ENCODE measurements at regions not wholly inside any gene's neighbourhood (a gene's known extent, or its start where the extent isn't known, plus 50 kb on each side); places are given as distances from the start of the nearest gene placed in this dataset.

GRCh38 chr6:106735828-106736227 lies 106.5 kb downstream of the QRSL1 start:
- Histone ChIP-seq H3K4me1 (ENCODE audit: control insufficient read depth in 1 of 2, insufficient read depth in 2 of 2, low read length in 2 of 2) (no peaks in the 10 kb centered on the region), H3K9me3 (ENCODE audit: control insufficient read depth in 1 of 2, insufficient read depth in 1 of 2, low read depth in 1 of 2, low read length in 2 of 2) (no peaks in the 10 kb centered on the region), H3K9ac (ENCODE audit: low read length) (no peak overlapping the region), H3K9me2 (ENCODE audit: insufficient read depth) (no peaks in the 10 kb centered on the region), H3K79me2 (ENCODE audit: insufficient read depth, low read length) (no peaks in the 10 kb centered on the region), H3K4me3 (replicated peaks in 1 of 2; ENCODE audit: low read depth in 1 of 2, low read length in 2 of 2) (no peak overlapping the region), H3K36me3 (ENCODE audit: control insufficient read depth in 1 of 2, insufficient read depth in 2 of 2, low read length in 2 of 2) (no peaks in the 10 kb centered on the region), H3K27me3 (ENCODE audit: insufficient read depth, low read length) (no peaks in the 10 kb centered on the region), H3K4me2 (ENCODE audit: low read length) (no peak overlapping the region), H4K20me1 (ENCODE audit: insufficient read depth) (no peaks in the 10 kb centered on the region), H2AFZ (ENCODE audit: low read depth, low read length, poor library complexity, severe bottlenecking) (no peak overlapping the region), H3K27ac (ENCODE audit: low read depth, low read length) (no peak overlapping the region)
- RAD21 ChIA-PET (ENCODE audit: low non-redundant PET in 1 of 2, low total read pairs in 2 of 2, uncharacterized antibody in 2 of 2, unreplicated experiment in 2 of 2): interaction anchor here in 1 of 2 experiments (0.6 kb wide), 1 partner anchor 161 kb away, joined by 3 read pairs; no protein-coding TSS in a partner anchor
- ATAC-seq (no peak), DNase-seq (ENCODE audit: low read depth, low spot score) (no peak)
- CTCF ChIA-PET: no interaction called here
- no peak for TF ChIP-seq JUND (IDR thresholded peaks at IDR 0.05)
- no peak for TF ChIP-seq REST (IDR thresholded peaks at IDR 0.05; ENCODE audit: low read depth)
- no peak for TF ChIP-seq ZFX (IDR thresholded peaks at IDR 0.05)
- TF ChIP-seq SRF (IDR thresholded peaks at IDR 0.05; ENCODE audit: low read depth): no peak
- TF ChIP-seq ZNF274 (IDR thresholded peaks at IDR 0.05; ENCODE audit: low read depth, low read length): no peak
- TF ChIP-seq SP1 (IDR thresholded peaks at IDR 0.05; ENCODE audit: low read depth): no peak
- no peak for TF ChIP-seq TCF7L2 (IDR thresholded peaks at IDR 0.05; ENCODE audit: borderline replicate concordance, extremely low read depth, insufficient read depth, insufficient read length)
- no TSS peak for BruUV-seq (replicated peaks)
- POLR2A ChIA-PET: no interaction called here
- intact Hi-C loops (cut with micrococcal nuclease): no loop called here

GRCh38 chr6:106735136-106735633 lies 105.8 kb downstream of the QRSL1 start:
- BruUV-seq (replicated peaks): no TSS peak
- DNase-seq (ENCODE audit: low read depth, low spot score) (no peak), ATAC-seq (no peak)
- CTCF ChIA-PET: no interaction called here
- Histone ChIP-seq H3K4me3 (replicated peaks in 1 of 2; ENCODE audit: low read depth in 1 of 2, low read length in 2 of 2) (no peak overlapping the region), H3K9me3 (ENCODE audit: control insufficient read depth in 1 of 2, insufficient read depth in 1 of 2, low read depth in 1 of 2, low read length in 2 of 2) (no peaks in the 10 kb centered on the region), H2AFZ (ENCODE audit: low read depth, low read length, poor library complexity, severe bottlenecking) (no peak overlapping the region), H3K36me3 (ENCODE audit: control insufficient read depth in 1 of 2, insufficient read depth in 2 of 2, low read length in 2 of 2) (no peaks in the 10 kb centered on the region), H3K9me2 (ENCODE audit: insufficient read depth) (no peaks in the 10 kb centered on the region), H3K27me3 (ENCODE audit: insufficient read depth, low read length) (no peaks in the 10 kb centered on the region), H4K20me1 (ENCODE audit: insufficient read depth) (no peaks in the 10 kb centered on the region), H3K4me2 (ENCODE audit: low read length) (no peak overlapping the region), H3K27ac (ENCODE audit: low read depth, low read length) (no peak overlapping the region), H3K4me1 (ENCODE audit: control insufficient read depth in 1 of 2, insufficient read depth in 2 of 2, low read length in 2 of 2) (no peaks in the 10 kb centered on the region), H3K79me2 (ENCODE audit: insufficient read depth, low read length) (no peaks in the 10 kb centered on the region), H3K9ac (ENCODE audit: low read length) (no peak overlapping the region)
- POLR2A ChIA-PET: no interaction called here
- intact Hi-C loops (cut with micrococcal nuclease): no loop called here
- RAD21 ChIA-PET (ENCODE audit: low non-redundant PET in 1 of 2, low total read pairs in 2 of 2, uncharacterized antibody in 2 of 2, unreplicated experiment in 2 of 2): no interaction called here
- TF ChIP-seq REST (IDR thresholded peaks at IDR 0.05; ENCODE audit: low read depth) (no peak), ZFX (IDR thresholded peaks at IDR 0.05) (no peak), CEBPB (IDR thresholded peaks at IDR 0.05; ENCODE audit: low read depth) (no peak), EZH2phosphoT487 (IDR thresholded peaks at IDR 0.05; ENCODE audit: borderline replicate concordance) (no peak), RAD21 (IDR thresholded peaks at IDR 0.05; ENCODE audit: low read depth) (no peak), ZNF274 (IDR thresholded peaks at IDR 0.05; ENCODE audit: low read depth, low read length) (no peak), MAX (IDR thresholded peaks at IDR 0.05) (no peak), CBX3 (IDR thresholded peaks at IDR 0.05; ENCODE audit: low read depth) (no peak), POLR2A (IDR thresholded peaks at IDR 0.05; ENCODE audit: borderline replicate concordance, extremely low read depth, insufficient read depth, insufficient read length) (no peak), EZH2 (IDR thresholded peaks at IDR 0.05) (no peak), ATF3 (IDR thresholded peaks at IDR 0.05) (no peak), SRF (IDR thresholded peaks at IDR 0.05; ENCODE audit: low read depth) (no peak)
